ENCODE measurements at regions not wholly inside any gene's neighbourhood (a gene's known extent, or its start where the extent isn't known, plus 50 kb on each side); places are given as distances from the start of the nearest gene placed in this dataset.

DNA sequence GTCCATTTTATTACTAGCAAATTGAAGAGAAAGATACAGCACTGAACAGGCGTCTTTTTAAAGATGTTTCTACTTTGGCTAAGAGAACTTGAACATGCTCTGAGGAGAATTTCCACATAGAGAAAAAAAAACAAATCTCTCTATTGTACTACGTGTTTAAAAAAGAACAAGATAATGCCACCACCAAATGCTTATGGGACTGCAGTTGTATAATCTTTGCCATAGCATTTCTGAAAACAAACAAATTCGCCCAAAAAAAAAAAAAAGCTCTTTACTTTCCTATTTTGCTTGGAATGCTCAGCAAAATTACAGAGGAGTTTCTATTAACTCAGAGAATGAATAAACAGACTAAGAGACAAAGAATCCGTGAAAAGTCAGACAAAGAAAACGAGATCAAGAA is 114.2 kb downstream of the CNTN3 start:
- Histone ChIP-seq H3K79me2 (replicated peaks; ENCODE audit: insufficient read depth, low read length) (no peaks in the 10 kb centered on the region), H3K4me3 (ENCODE audit: low read length) (no peak overlapping the region), H3K9me3 (ENCODE audit: low read length) (no peaks in the 10 kb centered on the region), H3F3A (ENCODE audit: insufficient read depth, low read length, poor library complexity, severe bottlenecking) (no peaks in the 10 kb centered on the region), H3K9ac (ENCODE audit: low read length) (no peak overlapping the region), H3K27me3 (ENCODE audit: insufficient read depth, low read depth, low read length) (no peaks in the 10 kb centered on the region), H3K27ac (ENCODE audit: low read length) (no peak overlapping the region), H2AFZ (ENCODE audit: low read depth, low read length) (no peak overlapping the region), H3K4me2 (ENCODE audit: low read length) (no peak overlapping the region), H3K36me3 (ENCODE audit: insufficient read depth, low read length) (no peaks in the 10 kb centered on the region), H3K9me2 (ENCODE audit: insufficient read depth, low read length) (no peaks in the 10 kb centered on the region), H4K20me1 (ENCODE audit: insufficient read depth) (no peaks in the 10 kb centered on the region)
- TF ChIP-seq POLR2AphosphoS5 (IDR thresholded peaks at IDR 0.05): no peak

DNA sequence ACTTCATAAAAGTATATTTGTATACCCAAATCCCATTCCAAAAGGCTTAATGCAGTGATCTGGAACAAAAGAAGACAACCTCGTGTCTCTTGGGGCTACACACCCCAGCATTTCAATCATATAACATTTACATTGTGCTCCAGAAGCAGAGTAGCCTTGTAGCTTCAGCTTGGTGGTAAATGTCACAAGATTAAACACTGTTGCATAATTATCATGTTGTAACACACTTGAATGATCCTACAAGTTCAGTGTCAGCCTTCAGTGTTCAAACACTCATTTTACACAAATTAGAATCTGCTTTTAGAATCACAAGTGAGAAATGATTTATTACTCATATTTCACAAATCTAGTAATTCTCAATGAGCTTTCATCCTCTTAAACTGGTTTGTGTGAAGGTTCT is 122.6 kb downstream of the CNTN3 start:
- no peak overlapping the region for H3K27ac ChIP-seq (ENCODE audit: low read length)
- no peak overlapping the region for H2AFZ ChIP-seq (ENCODE audit: low read depth, low read length)
- no peaks in the 10 kb centered on the region for H3K36me3 ChIP-seq (ENCODE audit: insufficient read depth, low read length)
- H4K20me1 ChIP-seq (ENCODE audit: insufficient read depth): no peaks in the 10 kb centered on the region
- H3K4me2 ChIP-seq (ENCODE audit: low read length): no peak overlapping the region
- no peak overlapping the region for H3K4me3 ChIP-seq (ENCODE audit: low read length)
- H3F3A ChIP-seq (ENCODE audit: insufficient read depth, low read length, poor library complexity, severe bottlenecking): no peaks in the 10 kb centered on the region
- no peaks in the 10 kb centered on the region for H3K9me3 ChIP-seq (ENCODE audit: low read length)
- H3K9ac ChIP-seq (ENCODE audit: low read length): no peak overlapping the region
- H3K27me3 ChIP-seq (ENCODE audit: insufficient read depth, low read depth, low read length): no peaks in the 10 kb centered on the region
- H3K79me2 ChIP-seq (replicated peaks; ENCODE audit: insufficient read depth, low read length): no peaks in the 10 kb centered on the region
- no peaks in the 10 kb centered on the region for H3K9me2 ChIP-seq (ENCODE audit: insufficient read depth, low read length)
- TF ChIP-seq MXI1 (conservative IDR thresholded peaks at IDR 0.05; ENCODE audit: poor library complexity, severe bottlenecking): no peak
- TF ChIP-seq, protein P1, sequence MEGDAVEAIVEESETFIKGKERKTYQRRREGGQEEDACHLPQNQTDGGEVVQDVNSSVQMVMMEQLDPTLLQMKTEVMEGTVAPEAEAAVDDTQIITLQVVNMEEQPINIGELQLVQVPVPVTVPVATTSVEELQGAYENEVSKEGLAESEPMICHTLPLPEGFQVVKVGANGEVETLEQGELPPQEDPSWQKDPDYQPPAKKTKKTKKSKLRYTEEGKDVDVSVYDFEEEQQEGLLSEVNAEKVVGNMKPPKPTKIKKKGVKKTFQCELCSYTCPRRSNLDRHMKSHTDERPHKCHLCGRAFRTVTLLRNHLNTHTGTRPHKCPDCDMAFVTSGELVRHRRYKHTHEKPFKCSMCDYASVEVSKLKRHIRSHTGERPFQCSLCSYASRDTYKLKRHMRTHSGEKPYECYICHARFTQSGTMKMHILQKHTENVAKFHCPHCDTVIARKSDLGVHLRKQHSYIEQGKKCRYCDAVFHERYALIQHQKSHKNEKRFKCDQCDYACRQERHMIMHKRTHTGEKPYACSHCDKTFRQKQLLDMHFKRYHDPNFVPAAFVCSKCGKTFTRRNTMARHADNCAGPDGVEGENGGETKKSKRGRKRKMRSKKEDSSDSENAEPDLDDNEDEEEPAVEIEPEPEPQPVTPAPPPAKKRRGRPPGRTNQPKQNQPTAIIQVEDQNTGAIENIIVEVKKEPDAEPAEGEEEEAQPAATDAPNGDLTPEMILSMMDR (IDR thresholded peaks at IDR 0.05; ENCODE audit: poor library complexity, severe bottlenecking): no peak
- TF ChIP-seq EZH2 (IDR thresholded peaks at IDR 0.05; ENCODE audit: borderline replicate concordance, insufficient read depth, low read length, poor library complexity, severe bottlenecking): no peak
- TF ChIP-seq EP300 (conservative IDR thresholded peaks at IDR 0.05; ENCODE audit: poor library complexity, severe bottlenecking): no peak
- no peak for TF ChIP-seq SMC3 (conservative IDR thresholded peaks at IDR 0.05; ENCODE audit: poor library complexity)
- no peak for TF ChIP-seq POLR2AphosphoS5 (IDR thresholded peaks at IDR 0.05)
- TF ChIP-seq RAD21 (conservative IDR thresholded peaks at IDR 0.05): no peak
- TF ChIP-seq, protein P2, sequence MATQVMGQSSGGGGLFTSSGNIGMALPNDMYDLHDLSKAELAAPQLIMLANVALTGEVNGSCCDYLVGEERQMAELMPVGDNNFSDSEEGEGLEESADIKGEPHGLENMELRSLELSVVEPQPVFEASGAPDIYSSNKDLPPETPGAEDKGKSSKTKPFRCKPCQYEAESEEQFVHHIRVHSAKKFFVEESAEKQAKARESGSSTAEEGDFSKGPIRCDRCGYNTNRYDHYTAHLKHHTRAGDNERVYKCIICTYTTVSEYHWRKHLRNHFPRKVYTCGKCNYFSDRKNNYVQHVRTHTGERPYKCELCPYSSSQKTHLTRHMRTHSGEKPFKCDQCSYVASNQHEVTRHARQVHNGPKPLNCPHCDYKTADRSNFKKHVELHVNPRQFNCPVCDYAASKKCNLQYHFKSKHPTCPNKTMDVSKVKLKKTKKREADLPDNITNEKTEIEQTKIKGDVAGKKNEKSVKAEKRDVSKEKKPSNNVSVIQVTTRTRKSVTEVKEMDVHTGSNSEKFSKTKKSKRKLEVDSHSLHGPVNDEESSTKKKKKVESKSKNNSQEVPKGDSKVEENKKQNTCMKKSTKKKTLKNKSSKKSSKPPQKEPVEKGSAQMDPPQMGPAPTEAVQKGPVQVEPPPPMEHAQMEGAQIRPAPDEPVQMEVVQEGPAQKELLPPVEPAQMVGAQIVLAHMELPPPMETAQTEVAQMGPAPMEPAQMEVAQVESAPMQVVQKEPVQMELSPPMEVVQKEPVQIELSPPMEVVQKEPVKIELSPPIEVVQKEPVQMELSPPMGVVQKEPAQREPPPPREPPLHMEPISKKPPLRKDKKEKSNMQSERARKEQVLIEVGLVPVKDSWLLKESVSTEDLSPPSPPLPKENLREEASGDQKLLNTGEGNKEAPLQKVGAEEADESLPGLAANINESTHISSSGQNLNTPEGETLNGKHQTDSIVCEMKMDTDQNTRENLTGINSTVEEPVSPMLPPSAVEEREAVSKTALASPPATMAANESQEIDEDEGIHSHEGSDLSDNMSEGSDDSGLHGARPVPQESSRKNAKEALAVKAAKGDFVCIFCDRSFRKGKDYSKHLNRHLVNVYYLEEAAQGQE (IDR thresholded peaks at IDR 0.05; ENCODE audit: borderline replicate concordance): no peak
- TF ChIP-seq TAF1 (IDR thresholded peaks at IDR 0.05; ENCODE audit: low read depth): no peak
